ENCODE measurements at regions not wholly inside any gene's neighbourhood (a gene's known extent, or its start where the extent isn't known, plus 50 kb on each side); places are given as distances from the start of the nearest gene placed in this dataset.

DNA sequence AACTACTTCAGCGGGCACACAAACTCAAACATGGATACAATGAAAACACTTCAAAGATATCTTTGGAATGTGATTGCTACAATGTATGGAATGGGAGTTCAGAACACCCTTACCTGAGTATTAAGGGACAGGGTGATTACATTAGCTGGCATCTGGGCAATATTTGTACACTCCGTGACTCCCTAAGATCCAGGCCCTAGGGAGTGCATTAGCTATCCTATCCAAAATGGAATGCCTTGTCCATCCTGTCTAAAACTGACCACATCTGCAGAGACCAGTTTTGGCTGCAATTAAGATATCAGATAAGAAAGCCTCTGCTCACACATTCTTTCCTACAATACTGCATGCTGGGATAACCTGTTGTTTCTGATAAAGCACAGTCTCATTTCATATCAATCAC lies 176.6 kb upstream of the EMCN start:
- Histone ChIP-seq H3K9me2 (ENCODE audit: insufficient read depth, low read length) (no peaks in the 10 kb centered on the region), H3K36me3 (ENCODE audit: insufficient read depth, low read length) (no peaks in the 10 kb centered on the region), H4K20me1 (ENCODE audit: insufficient read depth, low read length) (no peaks in the 10 kb centered on the region), H3K4me2 (ENCODE audit: low read length) (no peak overlapping the region), H2AFZ (ENCODE audit: low read length) (no peak overlapping the region), H3K9me3 (ENCODE audit: low read length) (no peaks in the 10 kb centered on the region), H3K4me3 (ENCODE audit: low read depth, low read length, poor library complexity, severe bottlenecking) (no peak overlapping the region), H3K4me1 (ENCODE audit: insufficient read depth, low read length, poor library complexity, severe bottlenecking) (no peaks in the 10 kb centered on the region), H3K79me2 (ENCODE audit: insufficient read depth, low read depth, low read length) (no peaks in the 10 kb centered on the region), H3K27ac (ENCODE audit: low read depth, low read length, poor library complexity, severe bottlenecking) (no peak overlapping the region)
- DNase-seq (ENCODE audit: low spot score) = no peak
- no TSS peak for BruUV-seq (replicated peaks)
- POLR2A ChIA-PET = no interaction called here
- intact Hi-C loops (cut with micrococcal nuclease; ENCODE audit: unreplicated experiment) = no loop called here
- CTCF ChIA-PET (ENCODE audit: unreplicated experiment) = no interaction called here
- TF ChIP-seq, protein P1, sequence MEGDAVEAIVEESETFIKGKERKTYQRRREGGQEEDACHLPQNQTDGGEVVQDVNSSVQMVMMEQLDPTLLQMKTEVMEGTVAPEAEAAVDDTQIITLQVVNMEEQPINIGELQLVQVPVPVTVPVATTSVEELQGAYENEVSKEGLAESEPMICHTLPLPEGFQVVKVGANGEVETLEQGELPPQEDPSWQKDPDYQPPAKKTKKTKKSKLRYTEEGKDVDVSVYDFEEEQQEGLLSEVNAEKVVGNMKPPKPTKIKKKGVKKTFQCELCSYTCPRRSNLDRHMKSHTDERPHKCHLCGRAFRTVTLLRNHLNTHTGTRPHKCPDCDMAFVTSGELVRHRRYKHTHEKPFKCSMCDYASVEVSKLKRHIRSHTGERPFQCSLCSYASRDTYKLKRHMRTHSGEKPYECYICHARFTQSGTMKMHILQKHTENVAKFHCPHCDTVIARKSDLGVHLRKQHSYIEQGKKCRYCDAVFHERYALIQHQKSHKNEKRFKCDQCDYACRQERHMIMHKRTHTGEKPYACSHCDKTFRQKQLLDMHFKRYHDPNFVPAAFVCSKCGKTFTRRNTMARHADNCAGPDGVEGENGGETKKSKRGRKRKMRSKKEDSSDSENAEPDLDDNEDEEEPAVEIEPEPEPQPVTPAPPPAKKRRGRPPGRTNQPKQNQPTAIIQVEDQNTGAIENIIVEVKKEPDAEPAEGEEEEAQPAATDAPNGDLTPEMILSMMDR (conservative IDR thresholded peaks at IDR 0.05; ENCODE audit: low read length) = no peak
- no peak for TF ChIP-seq EZH2phosphoT487 (IDR thresholded peaks at IDR 0.05; ENCODE audit: borderline replicate concordance, low read depth, low read length)

DNA sequence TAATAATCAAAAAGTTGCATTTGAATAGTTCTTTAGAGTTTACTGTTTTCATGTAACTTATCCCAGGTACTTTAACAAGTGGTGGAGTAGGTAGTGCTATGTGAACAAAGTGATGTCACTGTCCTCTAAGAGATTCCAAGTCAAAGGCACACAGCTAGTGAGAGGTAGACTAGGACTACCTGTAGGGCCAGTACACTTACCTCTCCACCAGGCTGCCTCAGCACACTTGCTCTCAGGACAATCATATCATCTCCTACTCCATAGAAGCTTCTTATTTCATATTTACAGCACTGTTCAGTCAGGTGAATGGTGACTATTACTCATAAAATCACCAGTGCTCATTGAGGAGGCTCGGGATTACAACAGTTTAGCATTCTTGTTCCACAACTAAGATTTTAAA lies 173.0 kb upstream of the EMCN start:
- TF ChIP-seq EZH2phosphoT487 (IDR thresholded peaks at IDR 0.05; ENCODE audit: borderline replicate concordance, low read depth, low read length) = no peak
- TF ChIP-seq, protein P1 (conservative IDR thresholded peaks at IDR 0.05; ENCODE audit: low read length) = no peak
- no peak for DNase-seq (ENCODE audit: low spot score)
- no TSS peak for BruUV-seq (replicated peaks)
- intact Hi-C loops (cut with micrococcal nuclease; ENCODE audit: unreplicated experiment) = no loop called here
- Histone ChIP-seq H3K4me3 (ENCODE audit: low read depth, low read length, poor library complexity, severe bottlenecking) (no peak overlapping the region), H4K20me1 (ENCODE audit: insufficient read depth, low read length) (no peaks in the 10 kb centered on the region), H3K36me3 (ENCODE audit: insufficient read depth, low read length) (no peaks in the 10 kb centered on the region), H2AFZ (ENCODE audit: low read length) (no peak overlapping the region), H3K27ac (ENCODE audit: low read depth, low read length, poor library complexity, severe bottlenecking) (no peak overlapping the region), H3K79me2 (ENCODE audit: insufficient read depth, low read depth, low read length) (no peaks in the 10 kb centered on the region), H3K9me3 (ENCODE audit: low read length) (no peaks in the 10 kb centered on the region), H3K4me2 (ENCODE audit: low read length) (no peak overlapping the region), H3K9me2 (ENCODE audit: insufficient read depth, low read length) (no peaks in the 10 kb centered on the region), H3K4me1 (ENCODE audit: insufficient read depth, low read length, poor library complexity, severe bottlenecking) (no peaks in the 10 kb centered on the region)
- ChIA-PET CTCF (ENCODE audit: unreplicated experiment) (no interaction called here), POLR2A (interaction anchor here (0.7 kb wide), 1 partner anchor 104 kb away, joined by 4 read pairs; no protein-coding TSS in a partner anchor)

DNA sequence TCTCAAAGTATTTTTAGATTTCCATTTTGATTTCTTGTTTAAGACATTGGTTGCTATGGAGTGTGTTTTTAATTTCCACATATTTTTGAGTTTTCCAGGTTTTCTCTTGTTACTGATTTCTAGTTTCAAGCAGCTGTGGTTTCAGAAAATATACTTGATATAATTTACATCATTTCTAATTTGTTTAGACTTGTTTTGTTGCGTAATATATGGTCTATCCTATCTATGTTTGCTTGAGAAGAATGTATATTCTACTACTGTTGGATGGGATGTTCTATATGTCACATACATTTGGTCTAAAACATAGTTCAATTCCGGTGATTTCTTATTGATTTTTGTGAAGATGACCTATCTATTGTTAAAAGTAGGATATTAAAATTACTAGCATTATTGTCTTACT lies 170.5 kb upstream of the EMCN start:
- H3K27ac ChIP-seq (ENCODE audit: low read depth, low read length, poor library complexity, severe bottlenecking) = no peak overlapping the region
- H4K20me1 ChIP-seq (ENCODE audit: insufficient read depth, low read length) = no peaks in the 10 kb centered on the region
- H2AFZ ChIP-seq (ENCODE audit: low read length) = no peak overlapping the region
- H3K9me3 ChIP-seq (ENCODE audit: low read length) = no peaks in the 10 kb centered on the region
- H3K9me2 ChIP-seq (ENCODE audit: insufficient read depth, low read length) = no peaks in the 10 kb centered on the region
- ChIA-PET CTCF (ENCODE audit: unreplicated experiment) (no interaction called here), POLR2A (no interaction called here)
- no peak for DNase-seq (ENCODE audit: low spot score)
- no peak overlapping the region for H3K4me2 ChIP-seq (ENCODE audit: low read length)
- BruUV-seq (replicated peaks) = no TSS peak
- H3K4me3 ChIP-seq (ENCODE audit: low read depth, low read length, poor library complexity, severe bottlenecking) = no peak overlapping the region
- TF ChIP-seq, protein P1 (conservative IDR thresholded peaks at IDR 0.05; ENCODE audit: low read length) = no peak
- no peak for TF ChIP-seq EZH2phosphoT487 (IDR thresholded peaks at IDR 0.05; ENCODE audit: borderline replicate concordance, low read depth, low read length)
- H3K79me2 ChIP-seq (ENCODE audit: insufficient read depth, low read depth, low read length) = no peaks in the 10 kb centered on the region
- no peaks in the 10 kb centered on the region for H3K4me1 ChIP-seq (ENCODE audit: insufficient read depth, low read length, poor library complexity, severe bottlenecking)
- intact Hi-C loops (cut with micrococcal nuclease; ENCODE audit: unreplicated experiment) = no loop called here
- no peaks in the 10 kb centered on the region for H3K36me3 ChIP-seq (ENCODE audit: insufficient read depth, low read length)

Measured in OCI-LY7 (cell line).